Endothelial cell of umbilical vein (primary cell): ENCODE measurements at regions not wholly inside any gene's neighbourhood (a gene's known extent, or its start where the extent isn't known, plus 50 kb on each side); places are given as distances from the start of the nearest gene placed in this dataset.

ENCODE experiments used
- BruUV-seq: library from RNA; stranded (reverse); fragments of 400-500 nt; replicated peaks from 2 replicates; lab custom pipeline; 2021; lab: Mats Ljungman, UMichigan
- CTCF ChIA-PET: fragments of 300-600, 350-600 bp; sonication (Branson Sonifier 250); formaldehyde crosslinking; loops from one replicate; lab custom pipeline; 2021; ENCODE audit warnings: antibody characterized with exemption, inconsistent platforms; lab: Charles Lee
- POLR2A ChIA-PET: fragments of 300-600, 350-600 bp; sonication (Branson Sonifier 250); formaldehyde crosslinking; loops from one replicate; lab custom pipeline; 2021; ENCODE audit warnings: antibody characterized with exemption, inconsistent platforms; lab: Charles Lee
- DNase-seq: peaks from one replicate; pipeline ENCODE4 v3.0.0-alpha.2; 2011; ENCODE audit warnings: low read depth, low spot score
- FAIRE-seq: peaks from 2 replicates; lab custom pipeline; 2011; peaks lifted over from hg19 to GRCh38; lab: Jason Lieb, UNC
- H2AFZ ChIP-seq: 2 replicates; pipeline ENCODE4 v1.6.0; 2012; ENCODE audit warnings: low read depth, low read length, control low read depth, inconsistent platforms
- H3K27ac ChIP-seq: 2 replicates; pipeline ENCODE4 v1.5.1; 2011; ENCODE audit warnings: low read depth, mild to moderate bottlenecking, control low read depth, low read length, moderate library complexity; ENCODE audit not compliant: insufficient read depth
- H3K27me3 ChIP-seq, 2 experiments: 2 replicates each; pipeline versions ENCODE4 v1.6.0 to v1.6.1; 2011; ENCODE audit warnings: low read length in 2 of 2, mixed read lengths in 1 of 2; ENCODE audit not compliant: control insufficient read depth in 2 of 2, insufficient read depth in 2 of 2
- H3K36me3 ChIP-seq, 2 experiments: 2 replicates in 1 of 2; 3 replicates in 1 of 2; pipeline ENCODE4 v1.5.1; 2011; ENCODE audit warnings: low read length in 2 of 2, mild to moderate bottlenecking in 1 of 2, moderate library complexity in 1 of 2; ENCODE audit not compliant: control insufficient read depth in 2 of 2, insufficient read depth in 2 of 2; ENCODE audit errors: extremely low read depth in 1 of 2
- H3K4me1 ChIP-seq: 3 replicates; pipeline ENCODE4 v1.5.1; 2011; ENCODE audit warnings: mild to moderate bottlenecking, low read length; ENCODE audit not compliant: control insufficient read depth, insufficient read depth; ENCODE audit errors: extremely low read depth
- H3K4me2 ChIP-seq: 2 replicates; pipeline ENCODE4 v1.6.1; 2011; ENCODE audit warnings: low read length, control low read depth, mixed read lengths; ENCODE audit not compliant: insufficient read depth
- H3K4me3 ChIP-seq, 3 experiments: fragments of 200-600 bp in 1 of 3; sonication (generic), shearing (Covaris generic) in 1 of 3; replicated peaks in 1 of 3; 2 replicates each; pipeline ENCODE4 v1.5.1; 2011 to 2016; ENCODE audit warnings: control low read depth in 3 of 3, low read length in 3 of 3, mild to moderate bottlenecking in 2 of 3, inconsistent platforms in 1 of 3, low read depth in 1 of 3, moderate library complexity in 1 of 3; ENCODE audit not compliant: insufficient read depth in 1 of 3
- H3K79me2 ChIP-seq: 2 replicates; pipeline ENCODE4 v1.6.0; 2012; ENCODE audit warnings: low read length, inconsistent platforms; ENCODE audit not compliant: control insufficient read depth, insufficient read depth
- H3K9ac ChIP-seq: replicated peaks from 2 replicates; pipeline ENCODE3; 2011; ENCODE audit warnings: low read length, control low read depth; ENCODE audit not compliant: insufficient read depth; ENCODE audit errors: extremely low read depth
- H3K9me1 ChIP-seq: replicated peaks from 3 replicates; pipeline ENCODE4 v1.6.0; 2011; ENCODE audit warnings: mild to moderate bottlenecking, low read length; ENCODE audit not compliant: control insufficient read depth, insufficient read depth; ENCODE audit errors: extremely low read depth
- H3K9me3 ChIP-seq: replicated peaks from 2 replicates; pipeline ENCODE4 v1.5.1; 2012; ENCODE audit warnings: low read length, inconsistent platforms; ENCODE audit not compliant: control insufficient read depth, insufficient read depth
- H4K20me1 ChIP-seq: replicated peaks from 2 replicates; pipeline ENCODE3; 2011; ENCODE audit warnings: mild to moderate bottlenecking, low read length; ENCODE audit not compliant: control insufficient read depth, insufficient read depth; ENCODE audit errors: extremely low read depth
- CTCF ChIP-seq, 2 donors: IDR thresholded peaks; 1 replicate in 1 of 2; 2 replicates in 1 of 2; pipeline ENCODE4 v1.5.1; 2011; ENCODE audit warnings: low read length in 2 of 2, mild to moderate bottlenecking in 2 of 2, moderate library complexity in 2 of 2, control low read depth in 1 of 2, inconsistent platforms in 1 of 2, low read depth in 1 of 2; ENCODE audit not compliant: insufficient read depth in 1 of 2; ENCODE audit errors: extremely low read depth in 1 of 2
- EZH2 ChIP-seq: IDR thresholded peaks from 2 replicates; pipeline ENCODE4 v1.6.1; 2012; ENCODE audit warnings: borderline replicate concordance, low read depth, mild to moderate bottlenecking, moderate library complexity, low read length, inconsistent platforms; ENCODE audit not compliant: severe bottlenecking
- FOS ChIP-seq: IDR thresholded peaks from 2 replicates; pipeline ENCODE4 v1.6.1; 2011; ENCODE audit warnings: mild to moderate bottlenecking, low read length, moderate library complexity, borderline replicate concordance; ENCODE audit not compliant: insufficient read depth
- GATA2 ChIP-seq: IDR thresholded peaks from 2 replicates; pipeline ENCODE4 v1.7.0; 2011; ENCODE audit warnings: low read depth, mild to moderate bottlenecking, moderate library complexity, mixed read lengths, low read length; ENCODE audit not compliant: insufficient read length, insufficient read depth
- JUN ChIP-seq: IDR thresholded peaks from 2 replicates; pipeline ENCODE4 v1.6.1; 2011; ENCODE audit warnings: borderline replicate concordance, low read depth; ENCODE audit not compliant: insufficient read length, insufficient read depth
- MAX ChIP-seq: IDR thresholded peaks from 2 replicates; pipeline ENCODE4 v1.6.1; 2011; ENCODE audit not compliant: insufficient read depth, insufficient read length
- MYC ChIP-seq: IDR thresholded peaks from one replicate; pipeline ENCODE4 v1.6.1; 2011; ENCODE audit warnings: mild to moderate bottlenecking, low read depth, low read length
- POLR2A ChIP-seq: IDR thresholded peaks from 2 replicates; pipeline ENCODE4 v1.6.1; 2012; ENCODE audit warnings: low read depth, mild to moderate bottlenecking, control low read depth, low read length
- POLR2AphosphoS5 ChIP-seq: IDR thresholded peaks from 2 replicates; pipeline ENCODE4 v1.6.1; 2012; ENCODE audit warnings: low read depth, mild to moderate bottlenecking, control low read depth, low read length, moderate library complexity; ENCODE audit not compliant: insufficient read depth
- dilution Hi-C: fragments of 300-500 bp; cut with MboI; formaldehyde crosslinking; loops from one replicate; pipeline ENCODE4 v1.15.0; 2019; ENCODE audit warnings: low sequenced_read_pairs; ENCODE audit not compliant: extremely low pct_ligation_motif_present
- intact Hi-C: fragments of 100-400 bp; cut with micrococcal nuclease; formaldehyde crosslinking; loops from one replicate; pipeline ENCODE4 v1.10.0; 2022

- no peaks in the 10 kb centered on the region for H4K20me1 ChIP-seq
- POLR2A ChIA-PET = no interaction called here
- H3K36me3 ChIP-seq = no peaks in the 10 kb centered on the region
- H3K4me1 ChIP-seq = no peaks in the 10 kb centered on the region
- no peak for FAIRE-seq
- H2AFZ ChIP-seq = no peak overlapping the region
- TF ChIP-seq EZH2 (no peak), POLR2A (no peak), CTCF (IDR thresholded peaks at IDR 0.05; ENCODE audit: extremely low read depth in 1 of 2, insufficient read depth in 1 of 2, low read depth in 1 of 2, low read length in 2 of 2) (no peak), JUN (no peak), GATA2 (no peak), POLR2AphosphoS5 (no peak), MYC (no peak), FOS (no peak), MAX (no peak)
- H3K27ac ChIP-seq = no peak overlapping the region
- no peaks in the 10 kb centered on the region for H3K9me1 ChIP-seq
- DNase-seq = no peak
- no peak overlapping the region for H3K9ac ChIP-seq
- intact Hi-C loops (no loop called here), dilution Hi-C loops (no loop called here)
- no peak overlapping the region for H3K4me2 ChIP-seq
- CTCF ChIA-PET = no interaction called here
- no peaks in the 10 kb centered on the region for H3K27me3 ChIP-seq
- H3K4me3 ChIP-seq = no peak overlapping the region
- BruUV-seq = no TSS peak
- H3K79me2 ChIP-seq = no peaks in the 10 kb centered on the region
- peaks cover 2% of the 10 kb centered on the region for H3K9me3 ChIP-seq
Observed at GRCh38 chr7:10756981-10757380, 216.7 kb upstream of the PHF14 start.
